ENCODE measurements at regions not wholly inside any gene's neighbourhood (a gene's known extent, or its start where the extent isn't known, plus 50 kb on each side); places are given as distances from the start of the nearest gene placed in this dataset.

DNA sequence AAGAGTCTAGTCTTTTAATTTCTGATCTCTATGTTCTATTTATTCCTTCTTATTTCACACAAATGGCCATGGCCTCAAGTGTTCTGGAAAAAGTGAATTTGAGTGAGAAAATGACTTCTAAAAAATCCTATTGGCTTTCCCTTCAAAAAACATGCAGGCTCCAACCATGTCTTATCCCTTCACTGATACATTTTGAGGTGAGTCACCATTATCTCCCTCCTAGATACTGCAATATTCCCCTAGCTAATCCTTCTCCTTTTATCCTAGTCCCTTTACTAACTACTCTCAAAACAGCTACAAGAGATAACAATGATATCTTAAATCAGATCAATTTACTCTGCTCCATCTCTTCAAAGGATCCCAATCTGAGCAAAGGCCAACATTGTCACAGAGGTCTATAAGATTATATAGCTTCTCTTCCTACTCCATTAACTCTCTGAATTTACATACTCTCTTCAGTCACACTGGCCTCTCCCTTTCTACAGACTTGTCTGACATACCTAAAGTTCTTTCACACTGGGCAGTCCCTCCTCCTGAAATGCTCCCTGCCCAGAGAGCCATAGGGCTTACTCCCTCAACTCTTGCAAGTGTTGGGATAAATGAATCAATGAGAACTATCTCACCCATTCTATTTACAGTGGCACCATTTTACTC is 129.2 kb downstream of the TENT5A start:
- ATAC-seq (no peak), DNase-seq (ENCODE audit: low read depth, low spot score) (no peak)
- Histone ChIP-seq H3K4me3 (replicated peaks in 1 of 2; ENCODE audit: low read depth in 1 of 2, low read length in 2 of 2) (no peak overlapping the region), H3K79me2 (ENCODE audit: insufficient read depth, low read length) (no peaks in the 10 kb centered on the region), H3K4me1 (ENCODE audit: control insufficient read depth in 1 of 2, insufficient read depth in 2 of 2, low read length in 2 of 2) (no peaks in the 10 kb centered on the region), H3K27me3 (ENCODE audit: insufficient read depth, low read length) (no peaks in the 10 kb centered on the region), H3K27ac (ENCODE audit: low read depth, low read length) (no peak overlapping the region), H2AFZ (ENCODE audit: low read depth, low read length, poor library complexity, severe bottlenecking) (no peak overlapping the region), H4K20me1 (ENCODE audit: insufficient read depth) (no peaks in the 10 kb centered on the region), H3K36me3 (ENCODE audit: control insufficient read depth in 1 of 2, insufficient read depth in 2 of 2, low read length in 2 of 2) (no peaks in the 10 kb centered on the region), H3K9me3 (ENCODE audit: control insufficient read depth in 1 of 2, insufficient read depth in 1 of 2, low read depth in 1 of 2, low read length in 2 of 2) (no peaks in the 10 kb centered on the region), H3K4me2 (ENCODE audit: low read length) (no peak overlapping the region), H3K9me2 (ENCODE audit: insufficient read depth) (no peaks in the 10 kb centered on the region), H3K9ac (ENCODE audit: low read length) (no peak overlapping the region)
- POLR2A ChIA-PET = no interaction called here
- BruUV-seq (replicated peaks) = no TSS peak
- TF ChIP-seq FOSL1 (IDR thresholded peaks at IDR 0.05; ENCODE audit: low read depth) = no peak
- TF ChIP-seq, protein P1, sequence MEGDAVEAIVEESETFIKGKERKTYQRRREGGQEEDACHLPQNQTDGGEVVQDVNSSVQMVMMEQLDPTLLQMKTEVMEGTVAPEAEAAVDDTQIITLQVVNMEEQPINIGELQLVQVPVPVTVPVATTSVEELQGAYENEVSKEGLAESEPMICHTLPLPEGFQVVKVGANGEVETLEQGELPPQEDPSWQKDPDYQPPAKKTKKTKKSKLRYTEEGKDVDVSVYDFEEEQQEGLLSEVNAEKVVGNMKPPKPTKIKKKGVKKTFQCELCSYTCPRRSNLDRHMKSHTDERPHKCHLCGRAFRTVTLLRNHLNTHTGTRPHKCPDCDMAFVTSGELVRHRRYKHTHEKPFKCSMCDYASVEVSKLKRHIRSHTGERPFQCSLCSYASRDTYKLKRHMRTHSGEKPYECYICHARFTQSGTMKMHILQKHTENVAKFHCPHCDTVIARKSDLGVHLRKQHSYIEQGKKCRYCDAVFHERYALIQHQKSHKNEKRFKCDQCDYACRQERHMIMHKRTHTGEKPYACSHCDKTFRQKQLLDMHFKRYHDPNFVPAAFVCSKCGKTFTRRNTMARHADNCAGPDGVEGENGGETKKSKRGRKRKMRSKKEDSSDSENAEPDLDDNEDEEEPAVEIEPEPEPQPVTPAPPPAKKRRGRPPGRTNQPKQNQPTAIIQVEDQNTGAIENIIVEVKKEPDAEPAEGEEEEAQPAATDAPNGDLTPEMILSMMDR (IDR thresholded peaks at IDR 0.05 in 2 of 3, conservative IDR thresholded peaks at IDR 0.05 in 1 of 3; ENCODE audit: borderline replicate concordance in 1 of 3, insufficient read depth in 1 of 3, low read depth in 2 of 3, low read length in 2 of 3) = no peak
- TF ChIP-seq, protein P2, sequence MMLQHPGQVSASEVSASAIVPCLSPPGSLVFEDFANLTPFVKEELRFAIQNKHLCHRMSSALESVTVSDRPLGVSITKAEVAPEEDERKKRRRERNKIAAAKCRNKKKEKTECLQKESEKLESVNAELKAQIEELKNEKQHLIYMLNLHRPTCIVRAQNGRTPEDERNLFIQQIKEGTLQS (IDR thresholded peaks at IDR 0.05) = no peak
- no peak for TF ChIP-seq SRF (IDR thresholded peaks at IDR 0.05; ENCODE audit: low read depth)
- no peak for TF ChIP-seq ZFX (IDR thresholded peaks at IDR 0.05)
- intact Hi-C loops (cut with micrococcal nuclease) = no loop called here
- RAD21 ChIA-PET (ENCODE audit: low non-redundant PET in 1 of 2, low total read pairs in 2 of 2, uncharacterized antibody in 2 of 2, unreplicated experiment in 2 of 2) = no interaction called here
- CTCF ChIA-PET = no interaction called here

DNA sequence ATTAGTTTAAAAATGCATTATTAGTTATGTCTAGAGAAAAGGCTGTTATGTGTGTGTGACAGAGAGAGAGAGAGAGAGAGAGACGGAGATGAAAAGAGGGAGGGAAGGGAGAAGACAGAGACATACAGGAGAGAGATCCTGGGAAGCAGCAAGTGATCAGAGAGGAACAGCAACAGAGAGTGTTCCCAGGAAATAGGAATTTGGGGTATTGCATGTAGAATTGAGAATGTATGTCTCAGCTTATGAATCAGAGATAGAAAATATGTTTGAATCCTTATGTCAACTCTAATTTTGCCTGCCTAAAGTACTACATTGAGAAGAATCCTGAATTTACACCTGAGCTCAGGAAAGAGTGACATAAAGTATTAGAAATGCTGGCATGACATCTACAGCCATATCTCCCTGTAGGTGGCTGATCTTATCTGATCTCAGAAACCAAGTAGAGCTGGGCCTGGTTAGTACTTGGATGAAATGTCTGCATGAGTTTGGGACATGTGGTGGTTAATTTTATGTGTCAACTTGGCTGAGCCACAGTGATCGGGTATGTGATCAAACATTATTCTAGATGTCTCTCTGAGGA is 130.6 kb downstream of the TENT5A start:
- intact Hi-C loops (cut with micrococcal nuclease) = no loop called here
- Histone ChIP-seq H3K4me2 (ENCODE audit: low read length) (no peak overlapping the region), H2AFZ (ENCODE audit: low read depth, low read length, poor library complexity, severe bottlenecking) (no peak overlapping the region), H3K9ac (ENCODE audit: low read length) (no peak overlapping the region), H4K20me1 (ENCODE audit: insufficient read depth) (no peaks in the 10 kb centered on the region), H3K4me1 (ENCODE audit: control insufficient read depth in 1 of 2, insufficient read depth in 2 of 2, low read length in 2 of 2) (no peaks in the 10 kb centered on the region), H3K27ac (ENCODE audit: low read depth, low read length) (no peak overlapping the region), H3K36me3 (ENCODE audit: control insufficient read depth in 1 of 2, insufficient read depth in 2 of 2, low read length in 2 of 2) (no peaks in the 10 kb centered on the region), H3K9me3 (ENCODE audit: control insufficient read depth in 1 of 2, insufficient read depth in 1 of 2, low read depth in 1 of 2, low read length in 2 of 2) (no peaks in the 10 kb centered on the region), H3K79me2 (ENCODE audit: insufficient read depth, low read length) (no peaks in the 10 kb centered on the region), H3K27me3 (ENCODE audit: insufficient read depth, low read length) (no peaks in the 10 kb centered on the region), H3K9me2 (ENCODE audit: insufficient read depth) (no peaks in the 10 kb centered on the region), H3K4me3 (replicated peaks in 1 of 2; ENCODE audit: low read depth in 1 of 2, low read length in 2 of 2) (no peak overlapping the region)
- POLR2A ChIA-PET = no interaction called here
- RAD21 ChIA-PET (ENCODE audit: low non-redundant PET in 1 of 2, low total read pairs in 2 of 2, uncharacterized antibody in 2 of 2, unreplicated experiment in 2 of 2) = no interaction called here
- CTCF ChIA-PET = no interaction called here
- DNase-seq (ENCODE audit: low read depth, low spot score) = no peak
- no peak for ATAC-seq
- BruUV-seq (replicated peaks) = no TSS peak
- no peak for TF ChIP-seq SP1 (IDR thresholded peaks at IDR 0.05; ENCODE audit: low read depth)
- TF ChIP-seq EGR1 (IDR thresholded peaks at IDR 0.05; ENCODE audit: low read depth) = no peak
- TF ChIP-seq JUND (IDR thresholded peaks at IDR 0.05) = no peak
- TF ChIP-seq, protein P3, sequence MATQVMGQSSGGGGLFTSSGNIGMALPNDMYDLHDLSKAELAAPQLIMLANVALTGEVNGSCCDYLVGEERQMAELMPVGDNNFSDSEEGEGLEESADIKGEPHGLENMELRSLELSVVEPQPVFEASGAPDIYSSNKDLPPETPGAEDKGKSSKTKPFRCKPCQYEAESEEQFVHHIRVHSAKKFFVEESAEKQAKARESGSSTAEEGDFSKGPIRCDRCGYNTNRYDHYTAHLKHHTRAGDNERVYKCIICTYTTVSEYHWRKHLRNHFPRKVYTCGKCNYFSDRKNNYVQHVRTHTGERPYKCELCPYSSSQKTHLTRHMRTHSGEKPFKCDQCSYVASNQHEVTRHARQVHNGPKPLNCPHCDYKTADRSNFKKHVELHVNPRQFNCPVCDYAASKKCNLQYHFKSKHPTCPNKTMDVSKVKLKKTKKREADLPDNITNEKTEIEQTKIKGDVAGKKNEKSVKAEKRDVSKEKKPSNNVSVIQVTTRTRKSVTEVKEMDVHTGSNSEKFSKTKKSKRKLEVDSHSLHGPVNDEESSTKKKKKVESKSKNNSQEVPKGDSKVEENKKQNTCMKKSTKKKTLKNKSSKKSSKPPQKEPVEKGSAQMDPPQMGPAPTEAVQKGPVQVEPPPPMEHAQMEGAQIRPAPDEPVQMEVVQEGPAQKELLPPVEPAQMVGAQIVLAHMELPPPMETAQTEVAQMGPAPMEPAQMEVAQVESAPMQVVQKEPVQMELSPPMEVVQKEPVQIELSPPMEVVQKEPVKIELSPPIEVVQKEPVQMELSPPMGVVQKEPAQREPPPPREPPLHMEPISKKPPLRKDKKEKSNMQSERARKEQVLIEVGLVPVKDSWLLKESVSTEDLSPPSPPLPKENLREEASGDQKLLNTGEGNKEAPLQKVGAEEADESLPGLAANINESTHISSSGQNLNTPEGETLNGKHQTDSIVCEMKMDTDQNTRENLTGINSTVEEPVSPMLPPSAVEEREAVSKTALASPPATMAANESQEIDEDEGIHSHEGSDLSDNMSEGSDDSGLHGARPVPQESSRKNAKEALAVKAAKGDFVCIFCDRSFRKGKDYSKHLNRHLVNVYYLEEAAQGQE (IDR thresholded peaks at IDR 0.05; ENCODE audit: low read depth) = no peak
- TF ChIP-seq, protein P2 (IDR thresholded peaks at IDR 0.05) = no peak
- no peak for TF ChIP-seq TCF7L2 (IDR thresholded peaks at IDR 0.05; ENCODE audit: borderline replicate concordance, extremely low read depth, insufficient read depth, insufficient read length)
- TF ChIP-seq, protein P4, sequence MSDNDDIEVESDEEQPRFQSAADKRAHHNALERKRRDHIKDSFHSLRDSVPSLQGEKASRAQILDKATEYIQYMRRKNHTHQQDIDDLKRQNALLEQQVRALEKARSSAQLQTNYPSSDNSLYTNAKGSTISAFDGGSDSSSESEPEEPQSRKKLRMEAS (IDR thresholded peaks at IDR 0.05) = no peak
- TF ChIP-seq YY1 (IDR thresholded peaks at IDR 0.05; ENCODE audit: extremely low read depth, insufficient replicate concordance, low read depth, low read length) = no peak
- TF ChIP-seq POLR2AphosphoS5 (IDR thresholded peaks at IDR 0.05; ENCODE audit: low read depth, low read length) = no peak
- no peak for TF ChIP-seq ELF1 (IDR thresholded peaks at IDR 0.05; ENCODE audit: borderline replicate concordance, low read depth)
